CD1c-positive myeloid dendritic cell (primary cell): ENCODE measurements at regions not wholly inside any gene's neighbourhood (a gene's known extent, or its start where the extent isn't known, plus 50 kb on each side); places are given as distances from the start of the nearest gene placed in this dataset.
A peak's percentile ranks its signal among the peaks of the same experiment; 100 is the strongest.
"Not testable (repeated sequence)": the region's sequence is repeated elsewhere in the genome, so short reads cannot be mapped to it uniquely, and the experiment has no call there.

ENCODE experiments used
- DNase-seq: peaks from one replicate; pipeline ENCODE4 v3.0.0-alpha.2; 2016; ENCODE audit errors: extremely low spot score

GRCh38 chr1:166390366-166391033 is 223.7 kb upstream of the FAM78B start:
- DNase-seq: no peak

- no peak for DNase-seq
These were observed 224.7 kb upstream of the FAM78B start for GRCh38 chr1:166391279-166392066.

- no peak for DNase-seq
These were observed 228.9 kb upstream of the FAM78B start for GRCh38 chr1:166395729-166396128.

GRCh38 chr1:166409253-166410082 is 242.7 kb upstream of the FAM78B start:
- DNase-seq: not testable (repeated sequence)

GRCh38 chr1:166410083-166410385 is 243.2 kb upstream of the FAM78B start:
- no peak for DNase-seq

- DNase-seq: not testable (repeated sequence)
These were observed 250.0 kb upstream of the FAM78B start for GRCh38 chr1:166416831-166417230.

GRCh38 chr1:166418344-166418933 is 251.6 kb upstream of the FAM78B start:
- DNase-seq: no peak

- not testable (repeated sequence) for DNase-seq
These were observed 255.8 kb upstream of the FAM78B start for GRCh38 chr1:166422586-166422985.

GRCh38 chr1:166432655-166433054 is 265.9 kb upstream of the FAM78B start:
- no peak for DNase-seq

- not testable (repeated sequence) for DNase-seq
These were observed 266.9 kb upstream of the FAM78B start for GRCh38 chr1:166433404-166434304.

- no peak for DNase-seq
These were observed 290.9 kb upstream of the FAM78B start for GRCh38 chr1:166457700-166458099.

- DNase-seq: no peak
These were observed 297.5 kb upstream of the FAM78B start for GRCh38 chr1:166464333-166464732.

GRCh38 chr1:166470014-166470413 is 303.2 kb upstream of the FAM78B start:
- DNase-seq: no peak

- DNase-seq: no peak
These were observed 303.6 kb upstream of the FAM78B start for GRCh38 chr1:166470441-166470840.

- DNase-seq: no peak
These were observed 304.6 kb upstream of the FAM78B start for GRCh38 chr1:166471359-166471758.

- DNase-seq: peak; percentile 62
These were observed 312.3 kb upstream of the FAM78B start for GRCh38 chr1:166479052-166479631.

- DNase-seq: no peak
These were observed 317.7 kb upstream of the FAM78B start for GRCh38 chr1:166484471-166484870.

- DNase-seq: no peak
These were observed 318.1 kb upstream of the FAM78B start for GRCh38 chr1:166484871-166485270.

GRCh38 chr1:166485620-166486019 is 318.8 kb upstream of the FAM78B start:
- no peak for DNase-seq

GRCh38 chr1:166488327-166488726 is 321.5 kb upstream of the FAM78B start:
- DNase-seq: no peak

GRCh38 chr1:166489356-166489669 is 322.5 kb upstream of the FAM78B start:
- DNase-seq: peak; percentile 50
